Activated B cell treated with CpG ODN at 0.5 μM for 24 hours (primary cell): ENCODE measurements at regions not wholly inside any gene's neighbourhood (a gene's known extent, or its start where the extent isn't known, plus 50 kb on each side); places are given as distances from the start of the nearest gene placed in this dataset.

ENCODE experiments used
- ATAC-seq: fragments of 200-7000 bp; cut with Tn5 transposase; one replicate; pipeline ENCODE4 v1.10.0; 2021; ENCODE audit warnings: low read depth, mild to moderate bottlenecking, moderate library complexity
- CTCF ChIA-PET: fragments of 350-600 bp; sonication (Branson Sonifier 250); formaldehyde crosslinking; loops from one replicate; lab custom pipeline; 2021; ENCODE audit warnings: antibody characterized with exemption; lab: Charles Lee
- POLR2A ChIA-PET: fragments of 350-600 bp; sonication (Branson Sonifier 250); formaldehyde crosslinking; loops from one replicate; lab custom pipeline; 2021; ENCODE audit warnings: antibody characterized with exemption; lab: Charles Lee
- DNase-seq: peaks from one replicate; pipeline ENCODE4 v3.0.0; 2022
- H3K27ac Mint-ChIP-seq: one replicate; pipeline ENCODE4 v1.8.0; 2020; ENCODE audit warnings: mixed read lengths
- H3K27me3 Mint-ChIP-seq: one replicate; pipeline ENCODE4 v1.8.0; 2021; ENCODE audit warnings: mixed read lengths
- H3K36me3 Mint-ChIP-seq: one replicate; pipeline ENCODE4 v1.8.0; 2021; ENCODE audit warnings: low read depth, mixed read lengths
- H3K4me1 Mint-ChIP-seq: one replicate; pipeline ENCODE4 v1.8.0; 2021; ENCODE audit warnings: mixed read lengths
- H3K4me3 Mint-ChIP-seq: one replicate; pipeline ENCODE4 v1.8.0; 2020; ENCODE audit warnings: mild to moderate bottlenecking, mixed read lengths
- H3K9me3 Mint-ChIP-seq: one replicate; pipeline ENCODE4 v1.8.0; 2020; ENCODE audit warnings: mixed read lengths
- intact Hi-C: fragments of 100-400 bp; cut with micrococcal nuclease; formaldehyde crosslinking; loops from one replicate; pipeline ENCODE4 v1.15.1; 2024
- TF ChIP-seq, protein P1 (sequence below): fragments of 200-600 bp; IDR thresholded peaks from one replicate; pipeline ENCODE4 v1.8.0; 2022; ENCODE audit warnings: antibody characterized with exemption, mild to moderate bottlenecking

DNA sequence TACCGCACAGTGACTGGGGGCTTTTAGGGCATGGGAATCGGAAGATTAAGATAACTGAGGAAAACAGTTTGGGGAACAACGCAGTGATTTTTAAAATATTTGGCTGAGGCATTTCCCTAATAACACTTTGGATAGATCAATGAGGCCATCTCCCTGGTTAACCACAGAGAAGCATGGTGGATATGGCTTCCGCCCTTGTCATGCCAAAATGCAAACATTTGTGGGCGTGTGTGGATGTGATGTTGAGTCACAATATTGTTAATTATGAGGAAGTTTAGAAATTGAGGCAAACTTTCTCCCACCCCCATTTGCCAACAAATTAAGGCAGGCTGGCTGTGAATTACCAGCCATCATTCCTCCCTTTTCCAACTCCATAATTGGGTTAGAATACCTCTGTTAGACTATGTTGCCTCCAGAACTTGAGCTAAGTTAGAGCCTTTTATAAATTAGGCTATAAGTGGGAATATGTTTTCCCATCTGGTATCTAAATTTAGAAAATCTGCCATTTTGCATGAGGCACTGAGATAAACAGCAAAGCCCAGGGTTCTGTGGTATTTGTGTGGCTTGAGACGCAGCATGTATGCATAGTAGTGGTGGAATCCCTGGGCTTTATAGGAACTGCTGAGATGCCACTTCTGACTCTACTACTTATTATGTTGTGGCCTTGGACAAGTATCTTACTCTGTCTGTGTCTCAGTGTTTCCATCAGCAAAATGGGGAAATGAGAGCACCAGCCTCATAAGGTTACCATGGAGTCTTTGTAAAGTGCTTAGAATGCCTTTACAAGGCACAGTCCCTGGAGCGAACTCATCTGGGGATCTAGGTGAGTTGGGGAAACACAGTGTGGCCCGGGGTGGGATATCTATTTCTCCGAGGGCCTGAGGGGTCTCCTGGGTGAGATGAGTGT lies 154.6 kb downstream of the C1orf94 start:
- TF ChIP-seq, protein P1, sequence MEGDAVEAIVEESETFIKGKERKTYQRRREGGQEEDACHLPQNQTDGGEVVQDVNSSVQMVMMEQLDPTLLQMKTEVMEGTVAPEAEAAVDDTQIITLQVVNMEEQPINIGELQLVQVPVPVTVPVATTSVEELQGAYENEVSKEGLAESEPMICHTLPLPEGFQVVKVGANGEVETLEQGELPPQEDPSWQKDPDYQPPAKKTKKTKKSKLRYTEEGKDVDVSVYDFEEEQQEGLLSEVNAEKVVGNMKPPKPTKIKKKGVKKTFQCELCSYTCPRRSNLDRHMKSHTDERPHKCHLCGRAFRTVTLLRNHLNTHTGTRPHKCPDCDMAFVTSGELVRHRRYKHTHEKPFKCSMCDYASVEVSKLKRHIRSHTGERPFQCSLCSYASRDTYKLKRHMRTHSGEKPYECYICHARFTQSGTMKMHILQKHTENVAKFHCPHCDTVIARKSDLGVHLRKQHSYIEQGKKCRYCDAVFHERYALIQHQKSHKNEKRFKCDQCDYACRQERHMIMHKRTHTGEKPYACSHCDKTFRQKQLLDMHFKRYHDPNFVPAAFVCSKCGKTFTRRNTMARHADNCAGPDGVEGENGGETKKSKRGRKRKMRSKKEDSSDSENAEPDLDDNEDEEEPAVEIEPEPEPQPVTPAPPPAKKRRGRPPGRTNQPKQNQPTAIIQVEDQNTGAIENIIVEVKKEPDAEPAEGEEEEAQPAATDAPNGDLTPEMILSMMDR = no peak
- no peak overlapping the region for H3K4me3 Mint-ChIP-seq
- no peaks in the 10 kb centered on the region for H3K4me1 Mint-ChIP-seq
- no peak for DNase-seq
- intact Hi-C loops = no loop called here
- ChIA-PET POLR2A (no interaction called here), CTCF (no interaction called here)
- H3K27ac Mint-ChIP-seq = no peak overlapping the region
- no peaks in the 10 kb centered on the region for H3K9me3 Mint-ChIP-seq
- no peak for ATAC-seq
- no peaks in the 10 kb centered on the region for H3K36me3 Mint-ChIP-seq
- H3K27me3 Mint-ChIP-seq = no peaks in the 10 kb centered on the region

DNA sequence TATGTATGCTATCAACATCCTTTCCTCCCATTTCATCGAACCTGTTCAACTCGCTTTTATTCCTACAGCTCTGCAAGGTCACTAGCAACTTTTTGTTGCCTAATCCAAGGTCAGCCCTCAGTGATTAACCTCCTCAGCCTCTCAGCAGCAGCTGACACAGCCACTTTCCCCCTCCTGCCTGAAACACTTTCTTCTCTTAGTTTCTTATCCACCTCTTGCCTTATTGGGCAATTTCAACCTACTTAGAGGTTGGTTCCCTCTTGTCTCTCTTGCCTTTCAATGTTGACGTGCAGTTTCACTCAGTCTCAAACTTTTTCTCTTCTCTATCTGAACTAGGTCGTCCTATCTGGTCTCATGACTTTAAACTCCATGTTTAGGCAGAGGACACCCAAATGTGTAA lies 156.3 kb downstream of the C1orf94 start:
- Mint-ChIP-seq H3K27ac (no peak overlapping the region), H3K4me3 (no peak overlapping the region), H3K27me3 (peaks cover 4% of the 10 kb centered on the region), H3K36me3 (no peaks in the 10 kb centered on the region), H3K9me3 (no peaks in the 10 kb centered on the region), H3K4me1 (no peaks in the 10 kb centered on the region)
- ChIA-PET POLR2A (no interaction called here), CTCF (no interaction called here)
- ATAC-seq (no peak), DNase-seq (no peak)
- TF ChIP-seq, protein P1 = no peak
- intact Hi-C loops = no loop called here

DNA sequence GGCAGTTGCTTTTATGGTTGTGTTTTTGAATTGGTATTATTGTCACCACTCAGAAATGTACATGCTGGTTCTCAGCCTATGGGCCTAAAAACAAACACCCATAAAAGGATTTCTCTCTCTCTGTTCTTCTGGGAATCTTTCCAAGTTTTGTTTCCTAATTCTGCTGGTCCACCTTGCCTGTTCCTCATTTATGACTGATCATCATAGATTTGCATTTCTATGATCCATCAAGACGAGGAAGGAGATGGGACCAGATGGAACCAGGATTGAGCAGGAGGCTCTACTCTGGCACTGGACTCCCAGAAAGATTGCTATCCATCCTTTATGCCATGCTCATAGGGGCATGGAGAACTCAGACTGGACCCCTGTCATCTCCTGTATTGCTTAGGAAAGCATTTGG lies 162.2 kb downstream of the C1orf94 start:
- no peak for ATAC-seq

DNA sequence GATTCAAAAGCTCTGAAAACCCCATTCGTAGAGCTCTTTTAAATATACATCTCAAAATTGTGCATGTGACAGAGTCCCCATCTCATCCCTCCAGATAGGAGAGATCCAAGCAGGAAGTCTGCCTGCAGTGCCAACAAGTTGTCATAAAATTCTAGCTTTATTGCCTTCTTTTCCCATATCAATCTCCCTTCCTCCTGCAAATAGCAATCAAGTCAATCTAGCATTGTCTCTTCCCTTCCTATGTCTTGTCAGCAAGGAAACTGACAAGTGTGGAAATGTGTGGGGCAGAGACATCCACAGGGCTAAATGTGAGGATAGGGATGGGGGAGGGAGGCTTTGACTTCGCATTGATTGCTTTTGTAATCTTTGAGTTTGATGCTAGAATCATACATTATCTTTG lies 165.2 kb downstream of the C1orf94 start:
- Mint-ChIP-seq H3K4me1 (no peaks in the 10 kb centered on the region), H3K4me3 (no peak overlapping the region), H3K27me3 (peaks cover 10% of the 10 kb centered on the region), H3K27ac (no peak overlapping the region), H3K9me3 (no peaks in the 10 kb centered on the region), H3K36me3 (no peaks in the 10 kb centered on the region)
- TF ChIP-seq, protein P1 = no peak
- DNase-seq = no peak
- intact Hi-C loops = no loop called here
- ATAC-seq = no peak
- POLR2A ChIA-PET = no interaction called here
- CTCF ChIA-PET = no interaction called here

More for the DNA sequence above, 162.2 kb downstream of the C1orf94 start:
- H3K4me1 Mint-ChIP-seq = no peaks in the 10 kb centered on the region
- TF ChIP-seq, protein P1 = no peak
- ChIA-PET POLR2A (no interaction called here), CTCF (no interaction called here)
- DNase-seq = no peak
- H3K27ac Mint-ChIP-seq = no peak overlapping the region
- intact Hi-C loops = no loop called here
- no peak overlapping the region for H3K4me3 Mint-ChIP-seq
- H3K27me3 Mint-ChIP-seq = peaks cover 10% of the 10 kb centered on the region
- H3K9me3 Mint-ChIP-seq = no peaks in the 10 kb centered on the region
- H3K36me3 Mint-ChIP-seq = no peaks in the 10 kb centered on the region

DNA sequence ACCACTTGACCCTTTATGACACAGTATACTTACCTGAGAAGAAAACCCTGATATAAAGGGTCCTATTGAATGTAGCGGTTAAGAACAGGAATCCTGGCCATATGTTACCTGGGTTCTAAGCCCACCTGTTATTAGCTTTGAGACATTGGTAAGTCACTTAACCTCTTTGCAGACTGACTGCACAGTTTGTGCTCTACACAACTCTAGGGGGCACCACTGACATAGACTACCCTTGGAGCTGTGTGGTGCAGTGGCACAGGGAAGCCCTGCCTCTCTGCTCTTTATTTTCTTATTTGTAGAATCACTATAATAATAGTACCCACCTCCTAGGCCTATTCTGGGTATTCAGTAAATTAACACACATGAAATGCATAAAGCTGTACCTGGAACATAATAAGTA lies 165.6 kb downstream of the C1orf94 start:
- POLR2A ChIA-PET = no interaction called here
- H3K27ac Mint-ChIP-seq = no peak overlapping the region
- intact Hi-C loops = no loop called here

More for the DNA sequence above, 165.6 kb downstream of the C1orf94 start:
- DNase-seq (no peak), ATAC-seq (no peak)
- TF ChIP-seq, protein P1 = no peak
- Mint-ChIP-seq H3K9me3 (no peaks in the 10 kb centered on the region), H3K4me1 (no peaks in the 10 kb centered on the region), H3K36me3 (no peaks in the 10 kb centered on the region), H3K4me3 (no peak overlapping the region), H3K27me3 (peaks cover 10% of the 10 kb centered on the region)
- CTCF ChIA-PET = no interaction called here
